Mammary epithelial cell (primary cell): ENCODE measurements at regions not wholly inside any gene's neighbourhood (a gene's known extent, or its start where the extent isn't known, plus 50 kb on each side); places are given as distances from the start of the nearest gene placed in this dataset.

Experiments
- CTCF ChIP-seq, 2 donors: IDR thresholded peaks in 1 of 2; conservative IDR thresholded peaks in 1 of 2; 2 replicates each; pipeline ENCODE4 v1.5.1; 2011 to 2012; ENCODE audit warnings: inconsistent platforms in 2 of 2, low read length in 2 of 2, mild to moderate bottlenecking in 2 of 2, control low read depth in 1 of 2, low read depth in 1 of 2; ENCODE audit not compliant: insufficient read depth in 1 of 2; ENCODE audit errors: extremely low read depth in 1 of 2
- EZH2 ChIP-seq: IDR thresholded peaks from 2 replicates; pipeline ENCODE4 v1.6.1; 2012; ENCODE audit warnings: low read length, inconsistent platforms, borderline replicate concordance

DNA sequence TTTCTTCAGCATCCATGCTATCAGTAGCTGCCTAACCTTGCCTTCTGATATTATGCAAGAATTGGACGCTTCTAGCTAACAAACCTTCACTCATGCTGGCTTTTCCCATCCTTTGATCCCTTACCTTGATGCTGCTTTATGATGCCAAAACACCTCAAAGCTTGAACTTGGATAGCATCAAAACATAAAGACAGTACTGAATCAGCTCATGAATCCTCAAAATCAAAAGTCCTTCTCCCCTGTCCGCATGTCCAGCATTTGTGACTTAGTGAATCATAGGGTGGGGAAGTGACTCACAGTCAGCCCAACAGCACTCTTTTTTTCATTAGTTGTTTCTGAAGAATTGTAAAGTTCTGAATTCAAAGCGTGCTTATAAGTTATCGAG, 89.5 kb upstream of the PIK3CG start:
- TF ChIP-seq CTCF (conservative IDR thresholded peaks at IDR 0.05 in 1 of 2, IDR thresholded peaks at IDR 0.05 in 1 of 2; ENCODE audit: extremely low read depth in 1 of 2, insufficient read depth in 1 of 2, low read depth in 1 of 2, low read length in 2 of 2) (no peak), EZH2 (no peak)
